Hepatocyte (in vitro differentiated cells): ENCODE measurements at regions not wholly inside any gene's neighbourhood (a gene's known extent, or its start where the extent isn't known, plus 50 kb on each side); places are given as distances from the start of the nearest gene placed in this dataset.

Experiments
- EZH2 ChIP-seq: fragments of 200-600 bp; sonication (generic); IDR thresholded peaks from 2 replicates; pipeline ENCODE4 v1.6.1; 2016; ENCODE audit warnings: antibody characterized with exemption, mild to moderate bottlenecking, borderline replicate concordance
- EZH2phosphoT487 ChIP-seq: fragments of 200-600 bp; sonication (generic); IDR thresholded peaks from one replicate; pipeline ENCODE4 v1.6.1; 2018; ENCODE audit warnings: antibody characterized with exemption, mild to moderate bottlenecking, low read depth, moderate library complexity; ENCODE audit not compliant: unreplicated experiment, severe bottlenecking
- TF ChIP-seq, protein P1 (sequence below): fragments of 200-600 bp; sonication (generic); IDR thresholded peaks from 2 replicates; pipeline ENCODE4 v1.5.1; 2016; ENCODE audit warnings: antibody characterized with exemption, mild to moderate bottlenecking; ENCODE audit not compliant: poor library complexity

DNA sequence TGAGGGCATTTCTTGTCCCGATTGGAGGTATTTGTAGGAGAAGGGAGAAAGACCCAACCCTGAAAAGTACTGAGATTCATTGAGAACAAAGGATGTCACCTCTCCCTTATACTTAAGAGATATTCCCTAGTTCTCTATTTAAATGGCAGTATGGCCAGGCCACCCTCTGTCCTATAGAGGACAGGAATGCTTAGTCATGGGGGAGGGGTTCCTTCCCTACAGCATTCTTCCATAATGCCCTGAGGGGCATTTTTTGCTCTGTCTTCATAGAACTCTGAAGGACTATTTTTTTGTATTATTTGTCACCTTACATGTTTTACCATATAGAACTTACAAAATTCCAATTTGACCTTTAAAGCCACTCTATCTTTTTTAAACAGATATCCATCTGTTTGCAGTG lies 176.3 kb downstream of the TMEM161B start:
- no peak for TF ChIP-seq EZH2
- TF ChIP-seq, protein P1, sequence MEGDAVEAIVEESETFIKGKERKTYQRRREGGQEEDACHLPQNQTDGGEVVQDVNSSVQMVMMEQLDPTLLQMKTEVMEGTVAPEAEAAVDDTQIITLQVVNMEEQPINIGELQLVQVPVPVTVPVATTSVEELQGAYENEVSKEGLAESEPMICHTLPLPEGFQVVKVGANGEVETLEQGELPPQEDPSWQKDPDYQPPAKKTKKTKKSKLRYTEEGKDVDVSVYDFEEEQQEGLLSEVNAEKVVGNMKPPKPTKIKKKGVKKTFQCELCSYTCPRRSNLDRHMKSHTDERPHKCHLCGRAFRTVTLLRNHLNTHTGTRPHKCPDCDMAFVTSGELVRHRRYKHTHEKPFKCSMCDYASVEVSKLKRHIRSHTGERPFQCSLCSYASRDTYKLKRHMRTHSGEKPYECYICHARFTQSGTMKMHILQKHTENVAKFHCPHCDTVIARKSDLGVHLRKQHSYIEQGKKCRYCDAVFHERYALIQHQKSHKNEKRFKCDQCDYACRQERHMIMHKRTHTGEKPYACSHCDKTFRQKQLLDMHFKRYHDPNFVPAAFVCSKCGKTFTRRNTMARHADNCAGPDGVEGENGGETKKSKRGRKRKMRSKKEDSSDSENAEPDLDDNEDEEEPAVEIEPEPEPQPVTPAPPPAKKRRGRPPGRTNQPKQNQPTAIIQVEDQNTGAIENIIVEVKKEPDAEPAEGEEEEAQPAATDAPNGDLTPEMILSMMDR, result no peak
- no peak for TF ChIP-seq EZH2phosphoT487
